ENCODE measurements at regions not wholly inside any gene's neighbourhood (a gene's known extent, or its start where the extent isn't known, plus 50 kb on each side); places are given as distances from the start of the nearest gene placed in this dataset.

GRCh38 chr13:88188986-88189385 is 517.8 kb downstream of the SLITRK5 start:
- WGBS, 2 donors (ENCODE audit: low coverage in 1 of 2), result 46 to 76% methylated on average over 3 of the region's 3 CpGs
- no peaks in the 10 kb centered on the region for H3K36me3 ChIP-seq
- H3K27ac ChIP-seq, result no peak overlapping the region
- H3K27me3 ChIP-seq, result no peaks in the 10 kb centered on the region
- TF ChIP-seq, protein P1, sequence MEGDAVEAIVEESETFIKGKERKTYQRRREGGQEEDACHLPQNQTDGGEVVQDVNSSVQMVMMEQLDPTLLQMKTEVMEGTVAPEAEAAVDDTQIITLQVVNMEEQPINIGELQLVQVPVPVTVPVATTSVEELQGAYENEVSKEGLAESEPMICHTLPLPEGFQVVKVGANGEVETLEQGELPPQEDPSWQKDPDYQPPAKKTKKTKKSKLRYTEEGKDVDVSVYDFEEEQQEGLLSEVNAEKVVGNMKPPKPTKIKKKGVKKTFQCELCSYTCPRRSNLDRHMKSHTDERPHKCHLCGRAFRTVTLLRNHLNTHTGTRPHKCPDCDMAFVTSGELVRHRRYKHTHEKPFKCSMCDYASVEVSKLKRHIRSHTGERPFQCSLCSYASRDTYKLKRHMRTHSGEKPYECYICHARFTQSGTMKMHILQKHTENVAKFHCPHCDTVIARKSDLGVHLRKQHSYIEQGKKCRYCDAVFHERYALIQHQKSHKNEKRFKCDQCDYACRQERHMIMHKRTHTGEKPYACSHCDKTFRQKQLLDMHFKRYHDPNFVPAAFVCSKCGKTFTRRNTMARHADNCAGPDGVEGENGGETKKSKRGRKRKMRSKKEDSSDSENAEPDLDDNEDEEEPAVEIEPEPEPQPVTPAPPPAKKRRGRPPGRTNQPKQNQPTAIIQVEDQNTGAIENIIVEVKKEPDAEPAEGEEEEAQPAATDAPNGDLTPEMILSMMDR (IDR thresholded peaks at IDR 0.05), result no peak
- no peak for TF ChIP-seq POLR2AphosphoS5 (IDR thresholded peaks at IDR 0.05)
- TF ChIP-seq EP300 (IDR thresholded peaks at IDR 0.05), result no peak
- no peak for TF ChIP-seq POLR2A (IDR thresholded peaks at IDR 0.05)
- no peaks in the 10 kb centered on the region for H3K9me3 ChIP-seq
- no peak overlapping the region for H3K4me3 ChIP-seq
- ATAC-seq, result no peak
- H3K4me1 ChIP-seq, result no peaks in the 10 kb centered on the region

- Histone ChIP-seq H3K4me1 (no peaks in the 10 kb centered on the region), H3K27me3 (no peaks in the 10 kb centered on the region), H3K4me3 (no peak overlapping the region), H3K27ac (no peak overlapping the region), H3K9me3 (no peaks in the 10 kb centered on the region), H3K36me3 (no peaks in the 10 kb centered on the region)
- no peak for ATAC-seq
- WGBS, 2 donors (ENCODE audit: low coverage in 1 of 2), result 38 to 41% methylated on average over 2 of the region's 2 CpGs
- TF ChIP-seq EP300 (IDR thresholded peaks at IDR 0.05) (no peak), POLR2A (IDR thresholded peaks at IDR 0.05) (no peak), POLR2AphosphoS5 (IDR thresholded peaks at IDR 0.05) (no peak)
- TF ChIP-seq, protein P1 (IDR thresholded peaks at IDR 0.05), result no peak
Measured at GRCh38 chr13:88189728-88190127, 518.6 kb downstream of the SLITRK5 start.

DNA sequence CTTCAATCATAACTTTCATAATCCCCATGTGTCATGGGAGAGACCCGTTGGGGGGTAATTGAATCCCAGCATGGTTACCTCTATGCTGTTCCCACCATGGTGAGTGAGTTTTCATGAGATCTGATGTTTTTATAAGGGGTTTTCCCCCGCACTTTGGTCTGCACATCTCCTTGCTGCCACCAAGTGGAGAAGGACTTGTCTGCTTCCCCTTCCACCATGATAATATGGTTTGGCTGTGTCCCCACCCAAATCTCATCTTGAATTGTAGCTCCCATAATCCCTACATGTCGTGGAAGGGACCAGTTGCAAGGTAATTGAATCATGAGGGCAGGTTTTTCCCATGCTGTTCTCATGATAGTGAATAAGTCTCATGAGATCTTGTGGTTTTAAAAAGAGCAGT is 524.9 kb downstream of the SLITRK5 start:
- TF ChIP-seq, protein P1 (IDR thresholded peaks at IDR 0.05), result no peak
- TF ChIP-seq POLR2AphosphoS5 (IDR thresholded peaks at IDR 0.05), result no peak
- H3K36me3 ChIP-seq, result no peaks in the 10 kb centered on the region
- ATAC-seq, result no peak
- H3K27me3 ChIP-seq, result no peaks in the 10 kb centered on the region
- no peaks in the 10 kb centered on the region for H3K4me1 ChIP-seq
- no peaks in the 10 kb centered on the region for H3K9me3 ChIP-seq
- H3K27ac ChIP-seq, result no peak overlapping the region
- H3K4me3 ChIP-seq, result no peak overlapping the region
- WGBS, 2 donors (ENCODE audit: low coverage in 1 of 2), result 93 to 100% methylated on average over 2 to 3 of the region's 3 CpGs

- 65 to 73% methylated on average over 6 of the region's 6 CpGs for WGBS, 2 donors (ENCODE audit: low coverage in 1 of 2)
Measured at GRCh38 chr13:88217372-88217771, 546.2 kb downstream of the SLITRK5 start.

DNA sequence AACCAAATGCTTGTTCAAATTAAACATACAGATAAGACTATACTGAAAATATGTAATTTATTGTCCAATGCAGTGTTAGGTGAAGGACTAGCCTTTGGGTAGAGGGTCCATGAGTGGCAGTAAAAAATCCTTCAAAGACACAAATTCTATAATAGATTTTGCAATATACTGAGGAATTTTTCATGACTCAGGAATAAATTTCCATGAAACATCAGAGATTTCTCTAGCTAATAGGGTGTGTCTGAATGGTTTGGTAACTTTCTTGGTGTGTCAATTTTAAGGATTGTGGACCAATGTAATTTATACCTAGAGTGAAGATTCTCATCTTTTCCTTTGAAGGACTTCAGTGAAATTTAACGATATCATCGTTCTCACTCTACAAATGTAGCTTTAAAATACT is 546.7 kb downstream of the SLITRK5 start:
- WGBS, 2 donors (ENCODE audit: low coverage in 1 of 2), result 83 to 92% methylated on average over 2 of the region's 2 CpGs
- no peaks in the 10 kb centered on the region for H3K9me3 ChIP-seq
- no peak overlapping the region for H3K4me3 ChIP-seq
- ATAC-seq, result no peak
- no peak overlapping the region for H3K27ac ChIP-seq
- no peaks in the 10 kb centered on the region for H3K27me3 ChIP-seq
- H3K36me3 ChIP-seq, result no peaks in the 10 kb centered on the region
- no peaks in the 10 kb centered on the region for H3K4me1 ChIP-seq
- TF ChIP-seq POLR2AphosphoS5 (IDR thresholded peaks at IDR 0.05), result no peak
- no peak for TF ChIP-seq EP300 (IDR thresholded peaks at IDR 0.05)
- TF ChIP-seq POLR2A (IDR thresholded peaks at IDR 0.05), result no peak
- TF ChIP-seq, protein P1 (IDR thresholded peaks at IDR 0.05), result no peak

More at GRCh38 chr13:88217372-88217771, 546.2 kb downstream of the SLITRK5 start:
- H3K36me3 ChIP-seq, result no peaks in the 10 kb centered on the region
- no peaks in the 10 kb centered on the region for H3K27me3 ChIP-seq
- TF ChIP-seq POLR2A (IDR thresholded peaks at IDR 0.05) (no peak), POLR2AphosphoS5 (IDR thresholded peaks at IDR 0.05) (no peak), EP300 (IDR thresholded peaks at IDR 0.05) (no peak)
- TF ChIP-seq, protein P1 (IDR thresholded peaks at IDR 0.05), result no peak
- no peak overlapping the region for H3K4me3 ChIP-seq
- H3K27ac ChIP-seq, result no peak overlapping the region
- no peaks in the 10 kb centered on the region for H3K4me1 ChIP-seq
- no peak for ATAC-seq
- no peaks in the 10 kb centered on the region for H3K9me3 ChIP-seq

All from gastroesophageal sphincter (tissue), 4 donors.